ENCODE measurements at regions not wholly inside any gene's neighbourhood (a gene's known extent, or its start where the extent isn't known, plus 50 kb on each side); places are given as distances from the start of the nearest gene placed in this dataset.
A peak's percentile ranks its signal among the peaks of the same experiment; 100 is the strongest.
"Not testable (repeated sequence)": the region's sequence is repeated elsewhere in the genome, so short reads cannot be mapped to it uniquely, and the experiment has no call there.

DNA sequence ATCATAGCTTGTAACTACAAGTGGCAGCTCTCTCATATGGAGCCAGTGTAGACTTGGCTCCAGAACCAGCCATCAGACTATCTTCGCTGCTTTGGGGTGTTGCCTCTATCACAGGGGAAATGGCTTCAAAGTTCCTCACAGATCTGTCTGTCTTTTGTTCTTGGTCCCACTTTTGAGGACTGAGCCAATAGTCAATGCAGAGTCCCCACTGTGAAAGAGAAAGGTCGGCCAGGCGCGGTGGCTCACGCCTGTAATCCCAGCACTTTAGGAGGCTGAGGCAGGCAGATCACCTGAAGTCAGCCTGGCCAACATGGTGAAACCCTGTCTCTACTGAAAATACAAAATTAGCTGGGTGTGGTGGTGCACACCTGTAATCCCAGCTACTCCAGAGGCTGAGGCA, 86.9 kb upstream of the FZD7 start:
- not testable (repeated sequence) for DNase-seq

DNA sequence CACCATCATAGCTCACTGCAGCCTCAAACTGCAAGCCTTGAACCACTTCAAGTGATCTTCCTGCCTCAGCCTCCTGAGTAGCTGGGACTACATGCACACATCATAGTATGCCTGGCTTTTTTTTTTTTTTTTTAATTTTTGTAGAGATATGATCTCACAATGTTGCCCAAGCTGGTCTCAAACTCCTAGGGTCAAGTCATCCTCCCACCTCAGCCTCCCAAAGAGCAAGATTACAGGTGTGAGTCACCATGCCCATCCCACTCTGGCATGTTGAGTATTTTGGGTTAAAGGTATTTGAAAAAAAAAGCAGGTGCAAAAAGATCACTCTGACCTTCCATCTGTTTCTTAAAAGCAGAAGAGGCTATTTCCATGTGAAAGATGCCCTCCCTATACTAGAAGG, 86.4 kb upstream of the FZD7 start:
- DNase-seq, result no peak

GRCh38 chr2:201949181-201949926, 84.3 kb upstream of the FZD7 start:
- no peak for DNase-seq

- no peak for DNase-seq
These were observed 83.8 kb upstream of the FZD7 start for GRCh38 chr2:201949927-201950246.

- DNase-seq, result peak; percentile 58
These were observed 83.0 kb upstream of the FZD7 start for GRCh38 chr2:201950606-201951005.

DNA sequence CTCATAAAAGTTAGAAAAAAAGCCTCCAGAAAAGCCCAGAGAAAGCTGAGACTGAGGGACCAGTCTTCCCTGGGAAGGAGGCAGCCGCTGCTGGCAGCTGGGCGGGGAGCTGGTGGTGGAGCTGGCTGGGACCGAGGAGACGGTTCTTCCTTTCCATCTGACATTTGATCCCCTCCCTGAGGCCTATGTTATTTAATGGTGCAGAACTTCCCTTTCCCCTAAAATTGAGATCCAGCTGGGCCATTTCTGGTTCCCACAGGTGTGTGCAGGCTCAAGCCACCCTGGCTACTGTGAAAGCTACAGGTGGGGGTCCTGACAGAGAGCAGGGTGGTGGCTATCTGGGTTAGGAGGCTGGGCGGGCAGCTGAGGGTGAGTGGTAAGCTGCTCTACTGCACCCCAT, 81.5 kb upstream of the FZD7 start:
- DNase-seq, result peak; percentile 29

DNA sequence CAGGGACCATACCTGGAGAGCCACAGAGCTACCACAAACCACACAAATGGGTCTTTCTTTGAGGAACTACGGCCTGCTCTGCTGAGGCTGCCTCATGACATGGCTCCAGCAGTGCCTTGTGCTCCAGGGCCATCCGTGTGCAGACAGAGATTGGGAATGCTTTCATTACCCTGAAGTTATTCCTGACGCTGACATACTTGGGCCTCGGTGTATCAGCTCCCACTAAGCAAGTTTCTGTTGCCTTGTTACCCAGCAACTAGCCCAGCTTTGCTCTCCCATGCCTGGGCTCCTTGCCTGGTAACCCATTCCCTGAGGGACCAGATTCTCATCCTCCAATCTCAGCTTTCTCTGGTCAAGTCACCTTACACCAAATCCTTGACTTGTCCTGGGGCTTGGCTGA, 80.3 kb upstream of the FZD7 start:
- no peak for DNase-seq

DNA sequence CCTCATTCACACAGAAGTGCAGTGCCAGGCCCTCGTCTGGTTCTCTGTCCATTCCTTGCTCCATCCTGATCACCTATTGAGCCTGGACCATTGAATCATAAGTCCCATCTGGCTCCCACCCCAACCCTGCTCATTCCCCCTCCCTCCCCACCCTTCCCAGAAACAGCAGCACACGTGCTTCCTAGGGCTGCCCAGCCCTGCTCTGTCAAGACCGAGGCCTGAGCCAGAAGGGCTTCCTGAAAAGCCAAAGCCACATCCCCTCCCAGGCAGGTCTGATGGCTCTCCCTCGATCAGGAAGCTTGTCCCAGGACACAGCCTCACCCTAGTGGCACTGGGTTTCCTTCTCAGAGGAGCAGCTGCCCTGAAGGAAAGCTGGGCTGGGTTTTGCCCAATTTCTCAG, 79.8 kb upstream of the FZD7 start:
- DNase-seq, result no peak

DNA sequence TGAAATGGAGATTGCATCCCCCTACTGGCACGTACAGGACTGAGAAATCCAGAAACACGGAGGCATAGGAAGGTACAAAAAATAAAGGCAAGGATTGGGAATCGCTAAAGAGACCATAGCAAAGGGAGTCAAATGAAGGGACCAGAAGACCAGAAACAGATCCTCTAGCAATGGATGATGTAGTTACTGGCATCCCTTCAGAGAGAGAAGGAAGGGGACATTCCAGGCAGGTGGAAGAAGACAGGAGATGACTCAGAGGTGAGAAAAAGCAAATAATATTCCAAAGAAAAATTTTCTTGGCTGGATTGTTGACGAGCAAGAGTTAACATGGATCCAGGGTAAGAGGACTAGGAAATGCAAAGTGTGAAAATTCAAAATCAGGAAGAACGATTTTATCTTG, 78.4 kb upstream of the FZD7 start:
- DNase-seq, result no peak

DNA sequence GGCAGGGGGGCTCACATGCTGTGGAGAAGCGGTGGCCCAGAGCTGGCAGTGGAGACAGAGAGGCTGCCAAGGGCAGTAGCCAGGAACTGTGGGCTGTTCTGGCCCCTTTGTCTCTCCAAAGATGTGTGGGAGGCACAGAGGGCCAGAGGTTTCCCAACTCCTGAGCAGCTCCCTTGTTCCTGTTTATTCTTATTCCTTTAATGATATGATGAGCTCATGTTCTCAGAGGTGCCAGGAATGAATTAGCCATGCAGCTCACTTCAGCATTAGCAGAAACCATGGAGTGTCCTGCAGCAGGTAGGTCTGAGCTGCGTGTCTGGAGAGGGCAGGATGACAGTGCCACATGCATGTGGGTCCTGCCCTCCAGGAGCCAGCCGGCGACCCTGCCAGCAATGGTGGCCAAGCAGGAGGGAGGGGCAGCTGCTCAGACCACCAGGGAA, 77.9 kb upstream of the FZD7 start:
- DNase-seq, result no peak

- no peak for DNase-seq
These were observed 77.3 kb upstream of the FZD7 start for GRCh38 chr2:201956361-201956760.

- DNase-seq, result no peak
These were observed 76.6 kb upstream of the FZD7 start for GRCh38 chr2:201957091-201957490.

DNA sequence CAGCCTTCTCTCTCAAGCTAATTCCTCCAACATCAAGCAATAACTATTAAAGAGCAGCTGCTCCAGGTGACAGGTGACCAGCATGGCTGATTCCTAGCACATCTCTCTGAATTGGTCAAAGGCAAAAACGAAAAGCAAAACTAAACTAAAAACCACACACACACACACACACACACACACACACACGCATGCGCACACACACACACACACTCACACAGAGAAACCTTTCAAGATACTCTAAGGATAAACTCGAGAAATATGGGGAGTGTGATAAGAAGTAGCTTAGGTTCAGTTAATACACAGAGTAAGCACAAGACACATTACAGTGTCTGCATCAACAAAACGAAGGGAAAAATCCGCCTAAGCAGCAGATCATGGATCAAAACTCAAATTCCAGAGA, 74.5 kb upstream of the FZD7 start:
- no peak for DNase-seq

- no peak for DNase-seq
These were observed 74.0 kb upstream of the FZD7 start for GRCh38 chr2:201959626-201960025.

GRCh38 chr2:201960305-201960704, 73.3 kb upstream of the FZD7 start:
- DNase-seq, result no peak

- no peak for DNase-seq
These were observed 72.3 kb upstream of the FZD7 start for GRCh38 chr2:201961401-201961800.

DNA sequence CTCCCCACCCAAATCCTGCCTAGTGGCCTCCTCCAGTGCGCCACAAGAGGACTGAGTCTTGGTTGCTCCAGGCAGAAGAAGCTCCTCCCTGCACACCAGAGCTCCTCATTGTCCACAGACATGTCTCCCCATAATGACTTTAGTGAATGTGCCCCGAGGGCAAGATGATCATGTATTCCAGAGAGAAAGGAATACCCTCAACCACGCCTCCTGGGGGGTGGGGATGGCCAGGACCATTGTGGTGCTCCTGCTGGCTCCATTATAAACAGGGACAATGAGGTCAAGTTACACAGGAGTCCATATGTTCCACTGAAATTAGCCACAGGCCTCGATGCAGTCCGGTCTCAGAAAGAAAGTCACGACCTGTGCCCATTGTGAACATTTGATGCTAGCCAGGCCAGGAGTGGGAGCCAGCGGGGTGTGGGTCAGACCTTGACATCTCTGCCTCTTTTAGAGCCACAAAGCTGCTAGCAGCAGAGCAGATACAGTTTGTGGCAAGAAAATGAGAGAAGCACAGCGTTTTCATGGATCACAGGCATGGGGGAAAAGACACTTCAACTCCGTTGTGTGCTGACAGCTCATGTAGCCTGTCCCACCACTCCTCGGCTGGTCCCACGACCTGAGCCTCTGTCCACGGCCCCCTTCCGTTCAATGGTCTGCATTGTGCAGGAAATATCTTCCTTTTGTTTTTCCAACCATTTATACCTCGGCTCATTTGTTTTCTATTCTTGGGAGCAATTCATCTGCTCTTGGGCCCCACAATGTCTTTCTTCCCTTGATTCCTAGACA, 70.7 kb upstream of the FZD7 start:
- DNase-seq, result no peak

- no peak for DNase-seq
These were observed 69.6 kb upstream of the FZD7 start for GRCh38 chr2:201964011-201964410.

DNA sequence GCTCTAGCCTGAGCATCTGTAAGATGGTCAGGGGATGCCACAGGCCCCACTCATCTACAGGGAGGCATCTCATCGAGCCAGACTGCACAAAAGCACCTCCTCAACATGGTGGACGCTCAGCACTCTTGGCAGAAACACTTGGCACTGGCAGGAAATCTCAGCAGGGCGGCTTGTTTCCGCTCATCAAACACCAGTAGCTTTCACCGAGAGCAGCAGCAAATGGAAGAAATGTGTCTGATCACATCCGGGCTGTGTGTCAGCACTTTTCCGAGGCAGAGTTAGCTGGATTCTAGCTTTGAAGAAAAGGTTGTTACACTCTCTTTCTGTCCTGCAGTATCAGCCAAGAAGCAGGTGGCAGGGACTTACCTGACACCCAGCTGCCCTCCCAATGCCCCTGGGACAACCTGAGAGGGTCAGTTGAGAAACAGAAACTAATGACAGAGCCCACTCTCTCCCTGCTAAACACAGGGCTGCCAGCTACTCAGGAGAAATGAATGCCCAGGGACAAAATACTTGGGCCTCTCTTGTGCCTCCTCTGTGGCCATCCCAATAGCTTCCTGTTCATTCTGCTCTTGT, 68.9 kb upstream of the FZD7 start:
- peak; percentile 27 for DNase-seq

DNA sequence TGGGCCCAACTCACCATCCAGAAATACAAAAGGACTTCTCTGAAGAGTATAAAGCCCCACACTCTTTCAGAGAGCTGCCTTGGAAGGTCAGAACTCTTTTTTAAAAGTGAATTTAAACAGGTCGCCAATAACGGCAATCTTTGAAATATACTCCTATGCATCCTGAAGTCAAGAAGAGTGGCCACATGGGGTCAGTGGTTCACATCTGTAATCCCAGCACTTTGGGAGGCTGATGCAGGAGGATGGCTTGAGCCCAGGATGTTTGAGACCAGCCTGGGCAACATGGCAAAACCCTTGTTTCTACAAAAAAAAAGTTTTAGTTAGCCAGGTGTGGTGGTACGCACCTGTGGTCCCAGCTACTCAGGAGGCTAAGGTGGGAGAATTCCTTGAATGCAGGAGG, 68.1 kb upstream of the FZD7 start:
- no peak for DNase-seq

- DNase-seq, result peak; percentile 15
These were observed 66.8 kb upstream of the FZD7 start for GRCh38 chr2:201966691-201967438.

GRCh38 chr2:201968050-201968449, 65.6 kb upstream of the FZD7 start:
- DNase-seq, result no peak

GRCh38 chr2:201968476-201968875, 65.2 kb upstream of the FZD7 start:
- no peak for DNase-seq
